ENCODE measurements at regions not wholly inside any gene's neighbourhood (a gene's known extent, or its start where the extent isn't known, plus 50 kb on each side); places are given as distances from the start of the nearest gene placed in this dataset.

GRCh38 chr11:40027720-40028119 lies 1431.7 kb downstream of the LRRC4C start:
- Histone ChIP-seq H3K27me3 (ENCODE audit: insufficient read depth, low read length) (no peaks in the 10 kb centered on the region), H3K9me3 (ENCODE audit: low read depth, low read length) (peaks cover 7% of the 10 kb centered on the region), H2AFZ (ENCODE audit: low read length) (no peak overlapping the region), H3K4me2 (ENCODE audit: insufficient read depth, low read length) (no peak overlapping the region), H4K20me1 (ENCODE audit: insufficient read depth, low read length) (no peaks in the 10 kb centered on the region), H3K4me3 (ENCODE audit: insufficient read depth, low read length) (no peak overlapping the region), H3K36me3 (ENCODE audit: insufficient read depth, low read length) (no peaks in the 10 kb centered on the region), H3K27ac (ENCODE audit: low read depth, low read length) (no peak overlapping the region), H3K79me2 (ENCODE audit: insufficient read depth, low read length) (no peaks in the 10 kb centered on the region), H3K4me1 (ENCODE audit: insufficient read depth, low read length) (no peaks in the 10 kb centered on the region)
- TF ChIP-seq CTCF (IDR thresholded peaks at IDR 0.05; ENCODE audit: extremely low read depth, low read depth, low read length), result no peak
- no peak for DNase-seq (ENCODE audit: insufficient read length, low spot score, missing footprints)

GRCh38 chr11:40023724-40024123 lies 1435.7 kb downstream of the LRRC4C start:
- H3K4me1 ChIP-seq (ENCODE audit: insufficient read depth, low read length), result no peaks in the 10 kb centered on the region
- no peaks in the 10 kb centered on the region for H3K79me2 ChIP-seq (ENCODE audit: insufficient read depth, low read length)
- H3K4me3 ChIP-seq (ENCODE audit: insufficient read depth, low read length), result no peak overlapping the region
- H3K36me3 ChIP-seq (ENCODE audit: insufficient read depth, low read length), result no peaks in the 10 kb centered on the region
- no peak overlapping the region for H3K27ac ChIP-seq (ENCODE audit: low read depth, low read length)
- DNase-seq (ENCODE audit: insufficient read length, low spot score, missing footprints), result no peak
- no peak for TF ChIP-seq CTCF (IDR thresholded peaks at IDR 0.05; ENCODE audit: extremely low read depth, low read depth, low read length)
- H2AFZ ChIP-seq (ENCODE audit: low read length), result no peak overlapping the region
- H4K20me1 ChIP-seq (ENCODE audit: insufficient read depth, low read length), result no peaks in the 10 kb centered on the region
- H3K27me3 ChIP-seq (ENCODE audit: insufficient read depth, low read length), result no peaks in the 10 kb centered on the region
- no peak overlapping the region for H3K4me2 ChIP-seq (ENCODE audit: insufficient read depth, low read length)
- peaks cover 2% of the 10 kb centered on the region for H3K9me3 ChIP-seq (ENCODE audit: low read depth, low read length)

- no peak for TF ChIP-seq CTCF (IDR thresholded peaks at IDR 0.05; ENCODE audit: extremely low read depth, low read depth, low read length)
- no peak overlapping the region for H3K4me3 ChIP-seq (ENCODE audit: insufficient read depth, low read length)
- H3K27me3 ChIP-seq (ENCODE audit: insufficient read depth, low read length), result no peaks in the 10 kb centered on the region
- H3K4me2 ChIP-seq (ENCODE audit: insufficient read depth, low read length), result no peak overlapping the region
- H4K20me1 ChIP-seq (ENCODE audit: insufficient read depth, low read length), result no peaks in the 10 kb centered on the region
- H3K79me2 ChIP-seq (ENCODE audit: insufficient read depth, low read length), result no peaks in the 10 kb centered on the region
- DNase-seq (ENCODE audit: insufficient read length, low spot score, missing footprints), result no peak
- H3K4me1 ChIP-seq (ENCODE audit: insufficient read depth, low read length), result no peaks in the 10 kb centered on the region
- H3K9me3 ChIP-seq (ENCODE audit: low read depth, low read length), result no peaks in the 10 kb centered on the region
- no peak overlapping the region for H3K27ac ChIP-seq (ENCODE audit: low read depth, low read length)
- H2AFZ ChIP-seq (ENCODE audit: low read length), result no peak overlapping the region
- no peaks in the 10 kb centered on the region for H3K36me3 ChIP-seq (ENCODE audit: insufficient read depth, low read length)
These were observed 1449.4 kb downstream of the LRRC4C start for GRCh38 chr11:40010011-40010410.

- no peaks in the 10 kb centered on the region for H3K4me1 ChIP-seq (ENCODE audit: insufficient read depth, low read length)
These were observed 1466.9 kb downstream of the LRRC4C start for GRCh38 chr11:39992551-39992950.

More at GRCh38 chr11:39992551-39992950, 1466.9 kb downstream of the LRRC4C start:
- Histone ChIP-seq H2AFZ (ENCODE audit: low read length) (no peak overlapping the region), H3K27ac (ENCODE audit: low read depth, low read length) (no peak overlapping the region), H3K36me3 (ENCODE audit: insufficient read depth, low read length) (no peaks in the 10 kb centered on the region), H3K4me2 (ENCODE audit: insufficient read depth, low read length) (no peak overlapping the region), H4K20me1 (ENCODE audit: insufficient read depth, low read length) (no peaks in the 10 kb centered on the region), H3K79me2 (ENCODE audit: insufficient read depth, low read length) (no peaks in the 10 kb centered on the region), H3K27me3 (ENCODE audit: insufficient read depth, low read length) (no peaks in the 10 kb centered on the region), H3K9me3 (ENCODE audit: low read depth, low read length) (no peaks in the 10 kb centered on the region), H3K4me3 (ENCODE audit: insufficient read depth, low read length) (no peak overlapping the region)
- DNase-seq (ENCODE audit: insufficient read length, low spot score, missing footprints), result no peak
- no peak for TF ChIP-seq CTCF (IDR thresholded peaks at IDR 0.05; ENCODE audit: extremely low read depth, low read depth, low read length)

Data from osteoblast (primary cell).